ENCODE measurements at regions not wholly inside any gene's neighbourhood (a gene's known extent, or its start where the extent isn't known, plus 50 kb on each side); places are given as distances from the start of the nearest gene placed in this dataset.

DNA sequence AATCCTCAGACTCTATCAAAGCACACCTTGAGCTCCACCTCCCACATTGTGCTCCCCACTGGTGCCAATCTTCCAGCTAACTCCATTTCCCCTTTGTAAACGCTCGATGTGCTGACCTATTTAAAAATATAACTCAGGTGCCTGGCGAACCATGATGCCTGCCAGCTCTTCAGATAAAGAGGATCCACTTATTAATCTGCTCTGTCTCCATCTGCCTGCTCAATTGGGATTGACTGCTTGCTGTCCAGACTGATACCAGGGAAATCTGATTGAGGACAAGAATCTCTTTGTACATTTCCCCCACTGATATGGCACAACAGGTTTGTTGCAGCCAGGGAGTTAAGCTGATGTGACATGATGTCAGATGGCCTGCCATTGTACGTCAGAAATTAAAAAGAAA, 2036.5 kb upstream of the CELF4 start:
- Histone ChIP-seq H3K14ac (ENCODE audit: insufficient read length) (no peak overlapping the region), H3K36me3 (ENCODE audit: control insufficient read depth in 2 of 4, insufficient read depth in 4 of 4, low read length in 3 of 4) (no peaks in the 10 kb centered on the region), H2AFZ (ENCODE audit: low read length) (no peak overlapping the region), H3K27me3 (replicated peaks in 1 of 4; ENCODE audit: control insufficient read depth in 3 of 4, extremely low read depth in 1 of 4, insufficient read depth in 3 of 4, low read length in 3 of 4) (no peaks in the 10 kb centered on the region), H2BK20ac (ENCODE audit: low read length) (0 out of 2 replicates have a peak overlapping the region, but pooled peaks have one; percentile 54), H3K27ac (ENCODE audit: low read depth, low read length) (no peak overlapping the region), H2BK5ac (ENCODE audit: low read depth, low read length) (no peak overlapping the region), H3K23me2 (ENCODE audit: low read depth, low read length) (no peaks in the 10 kb centered on the region), H3K9me3 (ENCODE audit: insufficient read depth in 2 of 2, low read depth in 1 of 2, low read length in 1 of 2) (no peaks in the 10 kb centered on the region), H4K20me1 (replicated peaks in 1 of 2; ENCODE audit: control insufficient read depth in 1 of 2, insufficient read depth in 2 of 2, low read length in 2 of 2) (no peaks in the 10 kb centered on the region), H2BK120ac (replicated peaks; ENCODE audit: low read depth, low read length) (no peak overlapping the region), H3K4ac (replicated peaks; ENCODE audit: insufficient read length, low read depth, low read length) (no peak overlapping the region), H2AK5ac (ENCODE audit: low read depth, low read length) (no peak overlapping the region), H4K91ac (replicated peaks; ENCODE audit: insufficient read length, low read length) (no peak overlapping the region), H3K4me3 (ENCODE audit: extremely low read depth in 1 of 4, insufficient read depth in 2 of 4, low read depth in 3 of 4, low read length in 4 of 4) (no peak overlapping the region), H3K56ac (replicated peaks; ENCODE audit: insufficient read length, low read depth, low read length) (no peak overlapping the region), H3K4me1 (replicated peaks in 1 of 4; ENCODE audit: control insufficient read depth in 3 of 4, insufficient read depth in 4 of 4, low read length in 3 of 4) (peaks cover 1 to 10% (median 6%) of the 10 kb centered on the region in 4 experiments; a peak in 4 of 7 replicates), H2BK12ac (ENCODE audit: low read depth, low read length) (no peak overlapping the region), H3K18ac (ENCODE audit: extremely low read depth, low read length) (no peak overlapping the region), H3K4me2 (ENCODE audit: insufficient read depth in 1 of 2, low read depth in 2 of 2, low read length in 2 of 2) (no peak overlapping the region), H3K79me1 (ENCODE audit: low read depth, low read length) (no peaks in the 10 kb centered on the region), H3K9ac (replicated peaks in 1 of 4; ENCODE audit: extremely low read depth in 1 of 4, low read depth in 3 of 4, low read length in 3 of 4) (no peak overlapping the region), H4K5ac (ENCODE audit: insufficient read length, low read depth, low read length) (no peak overlapping the region), H3K23ac (ENCODE audit: insufficient read length) (no peak overlapping the region), H4K8ac (ENCODE audit: extremely low read depth, insufficient read depth, low read length) (no peak overlapping the region), H3K79me2 (ENCODE audit: control insufficient read depth in 1 of 2, insufficient read depth in 2 of 2, low read length in 2 of 2) (no peaks in the 10 kb centered on the region), H2BK15ac (ENCODE audit: low read length) (no peak overlapping the region)
- 89% methylated on average over 4 of the region's 4 CpGs; no CpG with 5 or more reads in 1 of the 2 experiments for WGBS, 2 experiments (ENCODE audit: extremely low coverage in 1 of 2, insufficient coverage in 1 of 2, insufficient read length in 1 of 2, insufficient replicate concordance in 2 of 2, low coverage in 1 of 2, low lambda C conversion rate in 2 of 2, missing lambda C conversion rate in 1 of 2)
- ChIA-PET CTCF (ENCODE audit: partially characterized antibody) (no interaction called here), POLR2A (ENCODE audit: partially characterized antibody) (no interaction called here)
- DNase-seq (ENCODE audit: low read depth in 1 of 2, low spot score in 2 of 2), result no peak
- no peak for FAIRE-seq
- TF ChIP-seq SP4 (IDR thresholded peaks at IDR 0.05; ENCODE audit: low read length), result no peak
- no peak for TF ChIP-seq CBX5 (IDR thresholded peaks at IDR 0.05; ENCODE audit: low read depth, low read length)
- TF ChIP-seq BCL11A (IDR thresholded peaks at IDR 0.05; ENCODE audit: low read depth in 2 of 2, low read length in 2 of 2), result no peak
- TF ChIP-seq BACH1 (IDR thresholded peaks at IDR 0.05; ENCODE audit: low read length), result no peak
- TF ChIP-seq FOSL1 (IDR thresholded peaks at IDR 0.05; ENCODE audit: insufficient read depth, low read depth, low read length), result no peak
- no peak for TF ChIP-seq TCF12 (IDR thresholded peaks at IDR 0.05; ENCODE audit: low read depth, low read length)
- TF ChIP-seq, protein P1, sequence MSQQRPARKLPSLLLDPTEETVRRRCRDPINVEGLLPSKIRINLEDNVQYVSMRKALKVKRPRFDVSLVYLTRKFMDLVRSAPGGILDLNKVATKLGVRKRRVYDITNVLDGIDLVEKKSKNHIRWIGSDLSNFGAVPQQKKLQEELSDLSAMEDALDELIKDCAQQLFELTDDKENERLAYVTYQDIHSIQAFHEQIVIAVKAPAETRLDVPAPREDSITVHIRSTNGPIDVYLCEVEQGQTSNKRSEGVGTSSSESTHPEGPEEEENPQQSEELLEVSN (IDR thresholded peaks at IDR 0.05), result no peak
- no peak for TF ChIP-seq PHF8 (conservative IDR thresholded peaks at IDR 0.05; ENCODE audit: low read depth, low read length)
- TF ChIP-seq EGR1 (IDR thresholded peaks at IDR 0.05; ENCODE audit: borderline replicate concordance, low read depth, low read length), result no peak
- TF ChIP-seq, protein P2, sequence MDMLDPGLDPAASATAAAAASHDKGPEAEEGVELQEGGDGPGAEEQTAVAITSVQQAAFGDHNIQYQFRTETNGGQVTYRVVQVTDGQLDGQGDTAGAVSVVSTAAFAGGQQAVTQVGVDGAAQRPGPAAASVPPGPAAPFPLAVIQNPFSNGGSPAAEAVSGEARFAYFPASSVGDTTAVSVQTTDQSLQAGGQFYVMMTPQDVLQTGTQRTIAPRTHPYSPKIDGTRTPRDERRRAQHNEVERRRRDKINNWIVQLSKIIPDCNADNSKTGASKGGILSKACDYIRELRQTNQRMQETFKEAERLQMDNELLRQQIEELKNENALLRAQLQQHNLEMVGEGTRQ (IDR thresholded peaks at IDR 0.05; ENCODE audit: low read length), result no peak
- no peak for TF ChIP-seq NRF1 (IDR thresholded peaks at IDR 0.05; ENCODE audit: low read depth, low read length)
- TF ChIP-seq GABPA (IDR thresholded peaks at IDR 0.05; ENCODE audit: borderline replicate concordance, insufficient read depth, low read length), result no peak

All from H1 (cell line).